HG03342 (cell line): ENCODE measurements at regions not wholly inside any gene's neighbourhood (a gene's known extent, or its start where the extent isn't known, plus 50 kb on each side); places are given as distances from the start of the nearest gene placed in this dataset.
"Not testable (repeated sequence)": the region's sequence is repeated elsewhere in the genome, so short reads cannot be mapped to it uniquely, and the experiment has no call there.

ENCODE experiments used
- ATAC-seq: cut with Tn5 transposase; IDR thresholded peaks from one replicate; pipeline ENCODE4 v1.9.1; 2021; ENCODE audit warnings: mild to moderate bottlenecking, moderate library complexity; ENCODE audit not compliant: unreplicated experiment

DNA sequence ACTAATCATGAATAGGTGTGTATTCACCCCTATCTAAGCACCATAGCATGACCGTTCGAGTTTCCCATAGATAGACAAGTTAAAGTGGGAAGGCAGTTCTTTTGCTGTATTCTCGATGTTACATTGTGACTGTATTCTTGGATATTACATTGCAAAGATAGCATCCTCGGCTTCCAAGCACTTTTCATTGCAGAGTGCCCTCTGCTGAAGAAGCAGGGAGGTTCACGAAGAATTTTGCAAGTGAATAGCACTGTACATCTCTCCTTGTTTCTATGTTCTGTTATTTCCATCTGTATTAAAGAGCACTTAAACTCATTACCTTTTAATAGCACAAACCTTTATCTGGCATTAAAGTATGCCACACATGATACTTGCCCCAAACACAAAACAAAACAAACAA lies 426.7 kb upstream of the ARX start:
- no peak for ATAC-seq

DNA sequence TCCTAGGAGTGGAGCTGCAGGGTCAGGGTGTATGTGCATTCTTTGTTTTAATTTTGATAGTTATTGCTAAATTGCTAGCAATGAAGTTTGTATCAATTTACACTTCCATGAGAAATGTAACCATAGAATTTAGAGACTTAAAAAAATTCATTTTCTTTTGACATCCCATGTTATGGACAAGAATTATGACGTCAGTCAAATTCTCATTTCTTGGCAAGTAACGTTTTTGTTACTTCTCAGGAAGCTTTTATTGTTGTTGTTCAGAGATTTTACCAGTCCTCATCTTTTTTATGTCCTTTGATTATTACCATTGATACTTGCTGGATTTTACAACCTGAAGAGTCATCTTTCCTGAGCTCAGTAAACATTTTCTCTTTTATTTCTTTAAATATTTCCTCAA lies 417.5 kb upstream of the ARX start:
- no peak for ATAC-seq

DNA sequence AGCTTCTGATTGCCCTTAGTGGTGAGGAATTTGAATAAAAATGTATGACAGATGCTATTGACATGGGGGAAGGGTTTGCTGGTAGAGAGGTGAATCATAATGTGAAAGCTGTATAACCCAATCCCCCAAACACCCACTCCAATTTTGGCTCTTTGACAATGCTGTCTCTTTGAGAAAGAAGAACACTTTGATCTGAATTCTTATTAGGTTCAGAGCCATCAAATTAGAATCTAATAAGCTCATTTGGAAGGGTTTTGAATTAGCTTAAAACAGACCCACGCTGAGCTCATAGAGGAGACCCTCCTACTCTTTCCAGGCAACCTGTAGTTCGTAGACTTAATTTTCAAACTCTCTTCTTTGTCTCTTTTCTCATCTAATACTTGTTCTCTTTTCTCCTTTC lies 416.6 kb upstream of the ARX start:
- ATAC-seq: no peak

- ATAC-seq: no peak
Observed at GRCh38 chrX:25427873-25428555, 412.2 kb upstream of the ARX start.

- not testable (repeated sequence) for ATAC-seq
Observed at GRCh38 chrX:25404163-25404562, 388.4 kb upstream of the ARX start.

DNA sequence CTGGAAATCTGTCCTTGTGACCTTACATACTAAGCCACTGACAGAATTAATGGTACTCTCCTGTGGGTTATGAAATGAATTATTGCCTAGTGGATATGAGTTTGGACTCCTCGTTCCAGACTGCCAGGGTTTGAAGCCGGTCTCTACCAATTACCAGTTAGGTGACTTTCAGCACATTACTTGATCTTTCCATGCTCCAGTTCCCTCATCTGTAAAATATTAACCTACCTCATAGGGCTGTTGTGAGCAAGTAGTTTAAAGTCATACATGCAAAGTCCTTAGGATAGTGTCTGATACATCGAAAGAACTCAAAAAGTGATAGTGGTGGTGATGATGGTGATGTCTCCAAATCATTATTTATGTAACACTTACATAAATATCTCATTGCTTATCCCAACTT lies 373.5 kb upstream of the ARX start:
- ATAC-seq: no peak

DNA sequence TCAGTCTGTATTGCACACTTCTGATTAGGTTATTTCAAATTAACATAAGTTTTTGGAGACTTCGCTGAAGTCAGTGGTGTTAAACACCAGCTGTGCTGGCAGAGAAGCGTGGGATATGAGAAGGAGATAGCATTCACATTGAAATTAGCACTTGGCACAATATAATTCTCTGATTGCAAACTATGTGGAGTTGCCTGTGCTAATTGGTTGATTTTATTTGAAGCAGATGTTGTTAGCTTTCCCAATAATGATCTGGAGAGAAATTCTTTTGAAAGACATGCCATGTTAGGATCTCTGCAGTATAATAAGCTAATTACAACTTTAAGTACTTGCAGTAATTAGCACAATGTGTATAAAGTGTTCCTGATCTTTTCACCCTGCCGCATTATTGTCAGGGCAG lies 367.4 kb upstream of the ARX start:
- no peak for ATAC-seq

GRCh38 chrX:25356456-25356855 lies 340.7 kb upstream of the ARX start:
- no peak for ATAC-seq

GRCh38 chrX:25344161-25344936 lies 328.6 kb upstream of the ARX start:
- no peak for ATAC-seq

DNA sequence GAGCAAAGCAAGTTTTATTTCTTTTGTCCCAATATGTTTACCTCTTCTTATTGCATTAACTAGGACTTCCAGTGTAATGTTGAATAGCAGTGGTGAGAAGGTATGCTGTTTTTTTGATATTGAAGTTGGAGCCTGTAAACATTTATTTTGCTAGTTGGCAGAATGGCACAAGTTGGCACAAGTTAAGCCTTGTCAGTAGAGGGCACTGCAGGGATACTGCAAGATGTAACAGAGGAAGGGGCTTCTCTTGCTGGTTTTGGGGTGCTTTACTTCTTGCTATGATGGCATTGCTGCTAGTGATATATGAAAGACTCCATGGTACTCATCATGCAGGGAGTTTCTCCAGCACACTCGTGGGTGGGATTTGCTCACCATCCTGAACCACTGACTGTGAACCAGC lies 327.3 kb upstream of the ARX start:
- ATAC-seq: no peak

- no peak for ATAC-seq
Observed at GRCh38 chrX:25337841-25338240, 322.1 kb upstream of the ARX start.

DNA sequence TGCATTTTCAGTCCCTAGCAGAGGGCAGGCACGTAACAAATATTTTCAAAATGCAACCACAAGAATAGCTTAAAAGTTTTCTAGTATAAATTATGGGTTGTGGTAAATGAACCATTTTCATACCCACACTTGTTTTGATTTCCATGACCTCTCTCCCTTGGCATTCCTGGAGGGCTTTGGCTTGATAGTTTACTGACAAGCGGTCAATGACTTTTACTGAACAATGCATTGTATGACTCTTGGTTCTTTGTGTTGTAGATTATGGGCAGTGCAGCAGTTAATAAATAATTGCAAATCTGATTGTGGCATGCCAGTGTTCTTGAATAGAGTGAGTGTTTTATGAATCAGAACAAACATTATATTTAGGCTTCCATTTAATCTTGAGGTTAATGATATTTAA lies 285.2 kb upstream of the ARX start:
- no peak for ATAC-seq

- peak; percentile 80 for ATAC-seq
Observed at GRCh38 chrX:25296850-25297249, 281.1 kb upstream of the ARX start.

DNA sequence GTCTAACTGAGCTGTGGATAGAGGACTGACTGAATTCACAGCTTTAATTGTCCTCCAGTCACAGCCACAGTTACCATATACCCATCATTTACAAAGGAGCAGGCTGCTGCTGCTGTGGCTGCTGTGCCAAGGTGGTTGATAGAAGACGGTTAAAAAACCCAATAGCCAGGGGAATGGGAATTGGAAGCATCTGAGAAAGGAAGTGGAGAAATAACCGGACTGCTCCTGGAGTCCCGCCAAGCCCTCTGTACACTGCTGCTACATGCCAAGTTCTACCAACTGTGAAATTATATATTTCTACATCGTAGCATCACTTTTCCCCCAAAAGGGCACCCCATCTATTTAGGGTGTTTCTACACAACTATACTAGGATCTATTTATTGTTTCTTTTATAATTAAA lies 279.7 kb upstream of the ARX start:
- ATAC-seq: no peak

DNA sequence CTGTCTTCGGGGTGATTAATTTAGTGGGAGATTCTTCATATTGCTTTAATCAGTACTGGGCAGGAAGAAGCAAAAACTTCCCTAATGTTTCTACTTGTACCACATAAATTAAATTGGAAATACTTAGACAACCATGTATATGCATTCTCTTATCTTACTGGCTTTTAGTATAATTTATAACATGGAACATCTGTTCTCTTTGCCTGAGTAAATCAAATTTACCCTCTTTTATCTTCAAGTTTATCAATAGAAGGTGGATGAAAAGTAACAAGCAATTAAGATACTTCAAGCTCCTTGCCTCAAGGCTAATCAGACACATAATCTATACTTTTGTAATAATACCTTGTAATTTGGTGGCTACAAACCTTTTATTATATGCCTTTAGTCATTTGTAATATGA lies 274.4 kb upstream of the ARX start:
- no peak for ATAC-seq

- ATAC-seq: no peak
Observed at GRCh38 chrX:25288676-25289075, 272.9 kb upstream of the ARX start.

DNA sequence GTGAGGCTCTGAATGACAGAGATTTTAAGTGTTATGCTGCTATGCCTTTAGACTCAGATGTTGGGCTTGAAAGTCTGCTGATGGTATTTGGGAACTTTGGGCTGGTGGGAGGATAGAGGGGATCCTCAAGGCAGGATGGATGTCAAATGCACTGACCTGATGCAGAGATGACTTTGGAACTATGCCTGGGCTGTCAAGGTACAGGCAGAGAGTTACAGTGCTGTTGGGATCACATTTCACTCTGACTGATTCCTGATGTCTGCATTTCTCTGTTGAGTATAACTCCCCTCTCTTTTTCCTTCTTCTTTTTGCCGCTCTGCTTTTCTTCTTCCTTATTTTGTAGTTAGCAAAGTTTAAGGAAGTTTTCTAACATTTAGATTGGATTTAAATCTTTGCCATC lies 271.8 kb upstream of the ARX start:
- ATAC-seq: no peak

DNA sequence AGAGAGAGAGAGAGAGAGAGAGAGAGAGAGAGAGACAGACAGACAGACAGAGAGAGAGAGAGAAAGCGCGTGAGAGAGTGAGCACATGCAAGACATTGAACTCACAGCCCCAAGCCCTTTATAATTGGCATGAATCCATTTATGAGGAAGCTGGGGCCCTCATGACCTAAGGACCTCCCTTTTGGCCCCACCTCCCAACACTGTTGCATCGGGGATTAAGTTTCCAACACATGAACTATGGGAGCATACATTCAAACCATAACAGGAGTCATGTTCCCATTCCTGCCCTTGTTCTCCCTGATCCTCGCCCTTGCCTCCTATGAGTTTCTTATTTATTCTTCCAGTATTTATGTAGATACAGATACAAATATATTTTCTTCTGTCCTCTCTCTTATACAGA lies 269.8 kb upstream of the ARX start:
- ATAC-seq: no peak

DNA sequence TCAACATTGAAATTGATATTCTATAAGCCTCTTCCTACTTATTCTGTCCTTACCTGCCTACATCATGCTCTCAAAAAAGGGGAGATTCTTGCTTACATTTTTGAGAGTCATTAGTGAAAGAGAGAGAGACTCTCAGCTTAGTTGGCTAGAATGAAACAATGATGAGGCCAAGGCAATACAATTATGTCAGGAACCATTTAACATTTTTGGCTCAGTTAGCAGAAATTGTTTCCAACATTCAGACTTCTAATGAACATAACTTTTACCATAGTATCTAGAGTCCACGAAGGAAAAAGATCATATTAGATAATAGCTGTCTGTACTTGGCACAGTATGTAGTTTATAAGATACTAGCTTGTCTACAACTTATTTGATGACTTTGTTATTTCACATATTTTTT lies 263.7 kb upstream of the ARX start:
- ATAC-seq: no peak

- ATAC-seq: no peak
Observed at GRCh38 chrX:25278341-25278740, 262.6 kb upstream of the ARX start.

GRCh38 chrX:25277574-25277973 lies 261.8 kb upstream of the ARX start:
- ATAC-seq: no peak

GRCh38 chrX:25275159-25275558 lies 259.4 kb upstream of the ARX start:
- ATAC-seq: no peak

- no peak for ATAC-seq
Observed at GRCh38 chrX:25241461-25241860, 225.7 kb upstream of the ARX start.
